ENCODE measurements at regions not wholly inside any gene's neighbourhood (a gene's known extent, or its start where the extent isn't known, plus 50 kb on each side); places are given as distances from the start of the nearest gene placed in this dataset.

DNA sequence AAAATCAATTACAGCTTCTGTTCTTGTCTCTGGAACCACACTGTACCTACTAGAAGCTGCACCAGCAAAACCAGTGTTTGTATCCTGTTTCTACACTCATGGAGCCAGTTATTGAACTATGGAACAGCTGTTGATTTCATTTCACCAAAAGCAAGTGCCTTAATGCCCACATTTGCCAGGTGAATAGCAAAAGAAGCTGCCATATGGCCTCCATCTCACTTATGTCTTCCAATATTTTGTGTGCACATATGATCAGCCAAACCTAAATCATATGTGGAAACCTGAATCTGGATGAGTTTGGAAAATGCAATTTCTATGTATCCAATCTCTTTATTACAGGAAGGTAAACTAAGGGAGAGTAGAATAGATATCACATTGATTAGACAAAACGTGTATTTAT lies 415.8 kb upstream of the GRID2 start:
- no peak for TF ChIP-seq CTCF (conservative IDR thresholded peaks at IDR 0.05 in 1 of 2, IDR thresholded peaks at IDR 0.05 in 1 of 2; ENCODE audit: low read depth in 1 of 2, low read length in 2 of 2)
- TF ChIP-seq EZH2 (IDR thresholded peaks at IDR 0.05; ENCODE audit: low read length, missing control alignments) = no peak
